OCI-LY7 (cell line): ENCODE measurements at regions not wholly inside any gene's neighbourhood (a gene's known extent, or its start where the extent isn't known, plus 50 kb on each side); places are given as distances from the start of the nearest gene placed in this dataset.

ENCODE experiments used
- BruUV-seq: library from RNA; stranded (reverse); fragments of 400-500 nt; replicated peaks from 2 replicates; lab custom pipeline; 2021; lab: Mats Ljungman, UMichigan
- CTCF ChIA-PET: fragments of 300-600 bp; sonication (Branson Sonifier 250); formaldehyde crosslinking; loops from one replicate; lab custom pipeline; 2022; ENCODE audit warnings: antibody characterized with exemption; ENCODE audit not compliant: unreplicated experiment; lab: Charles Lee
- POLR2A ChIA-PET: fragments of 300-600 bp; sonication (Branson Sonifier 250); formaldehyde crosslinking; loops from one replicate; lab custom pipeline; 2022; ENCODE audit warnings: antibody characterized with exemption; lab: Charles Lee
- DNase-seq: peaks from one replicate; pipeline ENCODE4 v3.0.0-alpha.2; 2015; ENCODE audit warnings: low spot score
- H2AFZ ChIP-seq: fragments of 200-600 bp; sonication (generic), shearing (Covaris generic); 2 replicates; pipeline ENCODE4 v1.6.1; 2014; ENCODE audit warnings: mild to moderate bottlenecking, antibody characterized with exemption, low read length, moderate library complexity
- H3K27ac ChIP-seq: fragments of 200-600 bp; sonication (generic); 2 replicates; pipeline ENCODE4 v1.5.1; 2014; ENCODE audit warnings: mixed run types, low read depth, mild to moderate bottlenecking, moderate library complexity, low read length, inconsistent platforms; ENCODE audit not compliant: poor library complexity, severe bottlenecking
- H3K36me3 ChIP-seq: fragments of 200-600 bp; sonication (generic); 2 replicates; pipeline ENCODE4 v1.6.1; 2014; ENCODE audit warnings: mild to moderate bottlenecking, antibody characterized with exemption, low read length, moderate library complexity, mixed read lengths; ENCODE audit not compliant: insufficient read depth
- H3K4me1 ChIP-seq: fragments of 200-600 bp; sonication (generic); 2 replicates; pipeline ENCODE4 v1.5.1; 2014; ENCODE audit warnings: mild to moderate bottlenecking, low read length; ENCODE audit not compliant: insufficient read depth, poor library complexity, severe bottlenecking
- H3K4me2 ChIP-seq: fragments of 200-600 bp; sonication (generic); 2 replicates; pipeline ENCODE4 v1.6.1; 2014; ENCODE audit warnings: mild to moderate bottlenecking, low read length
- H3K4me3 ChIP-seq: fragments of 200-600 bp; sonication (generic); 2 replicates; pipeline ENCODE4 v1.5.1; 2014; ENCODE audit warnings: mild to moderate bottlenecking, low read depth, low read length; ENCODE audit not compliant: poor library complexity, severe bottlenecking
- H3K79me2 ChIP-seq: fragments of 200-600 bp; sonication (generic); 2 replicates; pipeline ENCODE4 v1.6.1; 2016; ENCODE audit warnings: low read depth, mild to moderate bottlenecking, low read length, moderate library complexity, mixed read lengths; ENCODE audit not compliant: insufficient read depth
- H3K9me2 ChIP-seq: fragments of 200-600 bp; sonication (generic); 2 replicates; pipeline ENCODE4 v1.6.1; 2016; ENCODE audit warnings: mild to moderate bottlenecking, low read length, mixed read lengths; ENCODE audit not compliant: insufficient read depth
- H3K9me3 ChIP-seq: fragments of 200-600 bp; sonication (generic); 2 replicates; pipeline ENCODE4 v1.6.1; 2014; ENCODE audit warnings: mild to moderate bottlenecking, mixed run types, low read length, mixed read lengths
- H4K20me1 ChIP-seq: fragments of 200-600 bp; sonication (generic); 2 replicates; pipeline ENCODE4 v1.6.1; 2014; ENCODE audit warnings: mild to moderate bottlenecking, antibody characterized with exemption, low read length, moderate library complexity, mixed read lengths; ENCODE audit not compliant: insufficient read depth
- CTCF ChIP-seq: fragments of 200-600 bp; sonication (generic); conservative IDR thresholded peaks from 2 replicates; pipeline ENCODE4 v1.5.1; 2014; ENCODE audit warnings: mild to moderate bottlenecking, antibody characterized with exemption, low read length, moderate library complexity, mixed read lengths
- EZH2phosphoT487 ChIP-seq: fragments of 200-600 bp; sonication (generic); IDR thresholded peaks from 2 replicates; pipeline ENCODE4 v1.6.1; 2018; ENCODE audit warnings: low read depth, borderline replicate concordance, mild to moderate bottlenecking, mixed run types, antibody characterized with exemption, low read length, moderate library complexity, mixed read lengths
- intact Hi-C: fragments of 100-400 bp; cut with micrococcal nuclease; formaldehyde crosslinking; loops from one replicate; pipeline ENCODE4 v1.10.0; 2022; ENCODE audit not compliant: unreplicated experiment

- no peaks in the 10 kb centered on the region for H4K20me1 ChIP-seq
- intact Hi-C loops = no loop called here
- H3K9me3 ChIP-seq = no peaks in the 10 kb centered on the region
- H3K4me1 ChIP-seq = peaks cover 3% of the 10 kb centered on the region
- POLR2A ChIA-PET = no interaction called here
- H2AFZ ChIP-seq = no peak overlapping the region
- no peak overlapping the region for H3K4me3 ChIP-seq
- no peaks in the 10 kb centered on the region for H3K9me2 ChIP-seq
- no peak for DNase-seq
- CTCF ChIA-PET = no interaction called here
- H3K4me2 ChIP-seq = no peak overlapping the region
- no peaks in the 10 kb centered on the region for H3K36me3 ChIP-seq
- no peaks in the 10 kb centered on the region for H3K79me2 ChIP-seq
- no peak for TF ChIP-seq CTCF
- TF ChIP-seq EZH2phosphoT487 = no peak
- H3K27ac ChIP-seq = no peak overlapping the region
- no TSS peak for BruUV-seq
These were observed 52.2 kb downstream of the PLXNA1 start for GRCh38 chr3:127034990-127035652.

- Histone ChIP-seq H3K9me2 (no peaks in the 10 kb centered on the region), H3K4me2 (no peak overlapping the region), H3K4me1 (peaks cover 3% of the 10 kb centered on the region), H3K27ac (no peak overlapping the region), H2AFZ (no peak overlapping the region), H3K9me3 (no peaks in the 10 kb centered on the region), H3K4me3 (no peak overlapping the region), H4K20me1 (no peaks in the 10 kb centered on the region), H3K79me2 (no peaks in the 10 kb centered on the region), H3K36me3 (no peaks in the 10 kb centered on the region)
- POLR2A ChIA-PET = no interaction called here
- BruUV-seq = no TSS peak
- no peak for DNase-seq
- CTCF ChIA-PET = no interaction called here
- no peak for TF ChIP-seq EZH2phosphoT487
- no peak for TF ChIP-seq CTCF
- intact Hi-C loops = no loop called here
These were observed 52.8 kb downstream of the PLXNA1 start for GRCh38 chr3:127035677-127036076.

DNA sequence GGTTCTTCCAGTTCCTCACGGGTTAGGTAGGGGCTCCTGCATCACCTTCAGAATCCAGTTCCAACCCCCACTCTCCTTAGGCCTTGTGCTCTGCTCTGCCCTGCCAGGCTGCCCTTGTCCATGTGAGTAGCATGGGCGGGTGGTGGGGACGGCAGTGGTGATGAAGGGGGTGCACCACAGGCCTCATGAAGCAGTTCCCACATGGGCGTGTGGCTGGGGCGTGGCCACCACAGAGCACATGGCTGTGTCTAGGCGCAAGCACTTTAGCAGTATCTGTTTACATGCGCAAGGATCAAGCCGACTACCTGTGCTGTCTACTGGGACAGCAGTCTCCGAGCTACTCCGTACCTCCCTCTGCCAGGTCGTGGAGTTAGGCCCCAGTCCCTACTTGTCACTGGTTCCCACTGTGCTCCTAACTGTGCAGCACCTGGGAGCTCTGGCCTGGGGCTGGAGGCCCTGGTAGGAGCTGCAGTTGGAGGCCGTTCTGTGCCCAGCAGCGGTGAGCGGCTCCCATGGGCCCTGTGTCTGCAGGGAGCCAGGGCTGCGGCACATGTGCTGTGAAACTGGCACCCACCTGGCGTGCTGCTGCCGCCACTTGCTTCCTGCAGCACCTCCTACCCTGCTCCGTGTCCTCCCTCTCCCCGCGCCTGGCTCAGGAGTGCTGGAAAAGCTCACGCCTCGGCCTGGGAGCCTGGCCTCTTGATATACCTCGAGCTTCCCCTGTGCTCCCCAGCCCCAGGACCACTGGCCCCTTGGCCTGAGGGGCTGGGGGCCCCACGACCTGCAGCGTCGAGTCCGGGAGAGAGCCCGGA is 53.5 kb downstream of the PLXNA1 start:
- no peak overlapping the region for H3K4me2 ChIP-seq
- intact Hi-C loops = no loop called here
- no peaks in the 10 kb centered on the region for H3K9me3 ChIP-seq
- H3K4me1 ChIP-seq = peaks cover 3% of the 10 kb centered on the region
- H3K79me2 ChIP-seq = no peaks in the 10 kb centered on the region
- H3K9me2 ChIP-seq = no peaks in the 10 kb centered on the region
- ChIA-PET POLR2A (no interaction called here), CTCF (no interaction called here)
- no peaks in the 10 kb centered on the region for H4K20me1 ChIP-seq
- no peaks in the 10 kb centered on the region for H3K36me3 ChIP-seq
- no peak overlapping the region for H2AFZ ChIP-seq
- TF ChIP-seq EZH2phosphoT487 (no peak), CTCF (no peak)
- H3K4me3 ChIP-seq = no peak overlapping the region
- DNase-seq = no peak
- no TSS peak for BruUV-seq
- no peak overlapping the region for H3K27ac ChIP-seq
